Motor neuron (in vitro differentiated cells): ENCODE measurements at regions not wholly inside any gene's neighbourhood (a gene's known extent, or its start where the extent isn't known, plus 50 kb on each side); places are given as distances from the start of the nearest gene placed in this dataset.

Experiments
- ATAC-seq, 8 experiments: fragments of 200-7000 bp; cut with Tn5 transposase; replicated peaks in 6 of 8; 2 replicates each; pipeline ENCODE4 v1.8.0; 2021; ENCODE audit warnings: mild to moderate bottlenecking in 8 of 8, moderate library complexity in 8 of 8
- H3K27ac ChIP-seq, 2 donors: fragments of 250-450 bp; sonication (Bioruptor Pico); 2 replicates each; pipeline ENCODE4 v1.9.0; 2021; ENCODE audit warnings: antibody characterized with exemption in 2 of 2, mild to moderate bottlenecking in 2 of 2, moderate library complexity in 1 of 2
- H3K4me1 ChIP-seq, 2 donors: fragments of 250-450 bp; sonication (Bioruptor Pico); replicated peaks in 1 of 2; 2 replicates each; pipeline ENCODE4 v1.6.1; 2021; ENCODE audit warnings: antibody characterized with exemption in 2 of 2, mild to moderate bottlenecking in 2 of 2, moderate library complexity in 1 of 2
- H3K4me3 ChIP-seq, 5 donors: fragments of 250-450 bp; sonication (Bioruptor Pico); 2 replicates each; pipeline ENCODE4 v1.9.0; 2021; ENCODE audit warnings: antibody characterized with exemption in 5 of 5, mild to moderate bottlenecking in 5 of 5, moderate library complexity in 4 of 5
- WGBS, 10 experiments: fragments of 450-650 bp; shearing (Covaris generic); methylation state at CpG; one replicate each; pipeline ENCODE4 v1.0.0; 2022; 5-methylcytosine and 5-hydroxymethylcytosine counted together
- in situ Hi-C, 9 experiments: fragments of 400-800 bp; cut with MboI; loops; one replicate each; pipeline ENCODE4 v1.15.0; 2021; ENCODE audit warnings: low sequenced_read_pairs in 9 of 9, low pct_unique_long_range_greater_than_20kb in 2 of 9; ENCODE audit not compliant: unreplicated experiment in 9 of 9

DNA sequence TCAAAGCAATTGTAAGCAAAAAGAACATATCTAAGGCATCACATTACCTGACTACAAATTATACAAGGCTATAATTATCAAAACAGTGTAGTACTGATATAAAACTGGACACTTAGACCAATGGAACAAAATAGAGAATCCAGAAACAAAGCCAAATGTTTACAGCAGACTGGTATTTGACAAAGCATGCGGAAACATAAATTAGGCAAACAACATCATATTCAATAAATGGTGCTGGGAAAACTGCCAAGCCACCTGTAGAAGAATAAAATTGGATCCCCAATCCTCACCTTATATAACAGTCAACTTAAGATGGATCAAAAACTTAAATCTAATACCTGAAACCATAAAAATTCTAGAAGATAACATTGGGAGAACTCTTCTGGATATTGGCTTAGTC is 240.8 kb upstream of the POM121L12 start:
- peaks cover 0 to 9% of the 10 kb centered on the region in 2 donors for H3K4me1 ChIP-seq
- H3K4me3 ChIP-seq = no peak overlapping the region
- no peak for ATAC-seq
- 0 to 100% (median 88%) methylated on average over 1 of the region's 1 CpG for WGBS, 10 experiments
- in situ Hi-C loops = no loop called here
- H3K27ac ChIP-seq = no peak overlapping the region

DNA sequence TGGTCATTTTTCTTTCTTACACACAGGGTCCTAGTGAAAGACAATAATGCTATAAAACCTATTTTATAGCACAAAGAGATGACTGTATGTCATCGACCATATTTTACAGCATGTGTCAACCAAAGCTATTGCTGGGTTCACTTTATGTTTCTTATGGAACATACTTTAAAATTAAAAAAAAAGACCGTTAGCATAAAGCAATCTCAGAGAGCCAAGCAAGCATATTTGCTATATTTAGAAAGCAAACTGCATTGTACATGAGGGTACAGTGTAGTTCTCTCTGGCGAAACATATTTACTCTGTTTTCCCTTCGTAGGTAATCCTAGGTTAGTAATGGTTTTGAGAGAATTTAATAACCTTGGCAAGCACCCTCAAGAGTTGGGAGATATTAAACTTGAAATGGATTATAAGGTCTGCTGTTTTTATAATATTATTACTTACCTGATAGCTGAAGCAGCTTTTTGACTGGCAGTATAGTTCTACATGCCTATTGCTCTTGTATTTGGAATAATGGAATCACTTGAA is 244.2 kb upstream of the POM121L12 start:
- Histone ChIP-seq H3K27ac (no peak overlapping the region), H3K4me3 (no peak overlapping the region), H3K4me1 (peaks cover 6 to 12% of the 10 kb centered on the region in 2 donors)
- peak in 4 of 8 experiments; percentile 39 to 78 (median 56) for ATAC-seq
- 0 to 89% (median 52%) methylated on average over 2 to 4 of the region's 4 CpGs for WGBS, 10 experiments
- in situ Hi-C loops = no loop called here

DNA sequence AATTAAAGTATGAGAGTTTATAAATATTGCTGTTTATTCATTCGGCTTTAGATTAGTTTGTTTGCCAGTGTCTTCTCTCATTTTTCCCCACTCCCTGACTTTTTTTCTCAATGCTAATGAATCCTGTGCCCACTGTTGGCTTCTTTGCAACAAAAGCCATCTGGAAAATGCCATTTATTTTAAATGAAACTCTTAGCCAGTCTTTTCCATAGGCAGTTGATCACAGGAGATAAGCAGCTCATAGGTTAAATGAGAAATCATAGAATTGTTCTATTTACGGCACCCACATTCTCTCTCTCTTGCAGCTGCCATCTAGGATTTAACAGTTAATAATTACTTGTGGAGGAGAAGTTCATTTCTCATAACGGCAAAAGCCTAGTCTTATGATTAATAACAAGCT is 249.3 kb upstream of the POM121L12 start:
- peaks cover 6 to 10% of the 10 kb centered on the region in 2 donors for H3K4me1 ChIP-seq
- WGBS, 10 experiments = 0 to 88% (median 65%) methylated on average over 2 to 3 of the region's 3 CpGs
- no peak overlapping the region for H3K27ac ChIP-seq
- H3K4me3 ChIP-seq = no peak overlapping the region
- ATAC-seq = peak in 1 of 8 experiments; percentile 33
- in situ Hi-C loops = no loop called here

DNA sequence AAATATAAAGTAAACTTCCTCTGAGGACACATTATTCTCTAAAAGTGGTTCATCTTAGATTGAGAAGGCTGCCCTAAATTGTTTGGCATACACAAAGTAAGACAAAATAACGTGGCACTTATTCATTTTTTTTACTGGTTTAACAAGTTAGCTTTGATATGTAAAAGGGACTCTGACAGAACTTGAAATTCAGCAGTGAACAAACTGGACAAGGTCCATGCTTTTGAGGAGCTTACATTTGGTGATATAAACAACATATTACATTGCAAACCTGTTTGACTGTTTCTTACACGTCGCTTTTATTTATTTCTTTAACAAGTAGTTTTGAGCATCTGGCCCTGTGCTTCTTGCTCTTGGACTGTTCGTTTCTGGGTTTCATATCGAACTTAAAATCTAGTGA is 253.1 kb upstream of the POM121L12 start:
- Histone ChIP-seq H3K4me3 (no peak overlapping the region), H3K27ac (no peak overlapping the region), H3K4me1 (peaks cover 0 to 6% of the 10 kb centered on the region in 2 donors)
- in situ Hi-C loops = no loop called here
- whole genome bisulfite sequencing, 10 experiments = 2 to 93% (median 79%) methylated on average over 3 to 5 of the region's 5 CpGs
- no peak for ATAC-seq

DNA sequence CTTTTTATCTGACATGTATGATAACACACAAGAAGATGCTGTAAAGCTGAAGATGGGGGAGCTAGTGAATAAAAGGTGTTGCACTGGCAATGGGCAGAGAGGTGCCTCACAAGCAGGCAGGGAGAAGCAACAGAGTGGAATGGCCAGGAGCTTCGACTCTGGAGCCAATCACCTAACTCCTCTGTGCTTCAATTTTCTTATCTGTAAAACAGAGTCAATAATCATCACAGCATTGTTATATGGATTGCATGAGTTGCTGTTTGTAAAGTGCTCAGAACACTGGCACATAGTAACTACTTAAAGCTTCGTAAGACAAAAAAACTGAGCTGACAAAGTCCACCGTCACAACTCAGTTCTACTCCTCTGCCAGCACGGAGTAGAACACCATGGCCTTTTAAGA is 254.2 kb upstream of the POM121L12 start:
- H3K4me3 ChIP-seq = no peak overlapping the region
- no peak for ATAC-seq
- WGBS, 10 experiments = 0 to 100% (median 89%) methylated on average over 1 to 4 of the region's 4 CpGs; no CpG with 5 or more reads in 1 of the 10 experiments
- peaks cover 0 to 3% of the 10 kb centered on the region in 2 donors for H3K4me1 ChIP-seq
- no peak overlapping the region for H3K27ac ChIP-seq
- in situ Hi-C loops = no loop called here

DNA sequence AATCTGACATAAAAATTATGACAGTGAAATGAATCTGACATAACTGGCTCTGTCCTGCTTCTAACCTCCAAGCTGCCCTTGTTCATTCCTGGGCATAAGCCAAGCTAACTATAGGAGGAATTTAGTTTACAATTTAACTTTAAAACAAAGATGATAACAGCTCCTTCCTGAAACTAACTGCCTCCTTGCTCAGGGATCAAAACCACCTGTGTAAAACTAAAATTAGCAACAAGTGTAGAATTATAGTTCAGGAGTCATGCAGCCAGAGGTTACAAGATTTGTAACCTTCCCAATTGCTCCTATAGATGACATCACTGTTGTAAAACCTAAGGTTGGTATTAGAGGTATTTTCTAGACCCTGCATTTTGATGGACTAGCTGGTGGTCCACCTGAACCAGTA is 256.4 kb upstream of the POM121L12 start:
- no peak overlapping the region for H3K27ac ChIP-seq
- in situ Hi-C loops = no loop called here
- no peaks in the 10 kb centered on the region for H3K4me1 ChIP-seq
- no peak overlapping the region for H3K4me3 ChIP-seq
- ATAC-seq = no peak

DNA sequence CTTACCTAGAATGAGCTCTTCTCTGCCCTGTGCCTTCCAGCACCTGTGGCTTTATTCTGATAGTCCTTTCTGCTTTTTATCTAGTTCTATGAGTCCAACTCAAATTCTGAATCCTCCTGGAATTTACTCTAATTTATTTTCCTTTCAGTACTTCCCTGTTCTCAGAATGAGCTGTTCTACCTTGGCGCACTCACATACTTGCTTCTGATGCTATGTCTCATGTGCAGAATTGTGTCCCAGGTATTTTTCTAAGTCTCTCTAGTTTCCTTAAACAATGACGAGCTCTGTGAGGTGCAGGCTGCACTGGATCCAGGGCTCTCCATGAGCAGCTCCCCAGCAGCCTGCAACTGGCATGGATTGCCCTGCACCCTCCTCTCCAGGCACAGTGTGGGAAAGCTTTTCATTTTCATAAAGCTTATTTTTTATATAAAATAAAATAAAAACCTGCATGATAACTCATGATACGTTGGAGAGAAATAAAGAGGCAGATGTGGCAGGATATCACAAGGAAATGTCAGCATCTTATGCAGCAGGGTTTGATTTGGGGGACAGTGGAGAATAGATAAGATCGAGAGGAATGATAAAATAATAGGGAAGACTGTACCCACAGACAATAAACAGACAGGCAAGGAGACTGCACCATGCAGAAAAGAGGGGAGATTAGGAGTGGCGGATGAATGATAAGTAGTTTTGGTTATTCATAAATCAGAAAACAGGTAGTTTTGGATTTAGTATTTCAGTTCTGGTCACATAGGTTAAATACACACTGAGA is 258.2 kb upstream of the POM121L12 start:
- H3K4me1 ChIP-seq = no peaks in the 10 kb centered on the region
- H3K4me3 ChIP-seq = no peak overlapping the region
- 2 to 100% (median 82%) methylated on average over 2 to 5 of the region's 5 CpGs for WGBS, 10 experiments
- ATAC-seq = no peak
- H3K27ac ChIP-seq = no peak overlapping the region
- in situ Hi-C loops = no loop called here

DNA sequence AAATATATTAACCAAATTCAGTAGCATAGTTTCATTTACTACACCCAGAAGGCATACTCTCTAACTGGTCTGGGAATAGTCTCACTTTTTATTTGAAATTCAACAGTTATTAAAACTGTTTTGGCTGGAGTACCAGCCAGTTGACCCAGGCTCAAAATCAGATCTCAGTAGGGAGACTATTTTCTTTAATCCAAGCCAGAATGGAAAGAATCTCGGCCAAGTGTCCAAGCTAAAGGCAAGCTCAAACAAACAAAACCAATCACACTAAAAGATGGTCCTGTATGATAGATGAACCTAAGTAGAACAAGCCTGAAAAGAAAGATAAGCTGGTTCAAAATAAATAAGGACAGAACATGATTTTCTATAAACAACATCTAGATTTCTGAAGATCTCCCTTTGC is 259.6 kb upstream of the POM121L12 start:
- WGBS, 10 experiments = 0 to 100% (median 90%) methylated on average over 1 of the region's 1 CpG; no CpG with 5 or more reads in 2 of the 10 experiments
- Histone ChIP-seq H3K27ac (no peak overlapping the region), H3K4me3 (no peak overlapping the region), H3K4me1 (no peaks in the 10 kb centered on the region)
- in situ Hi-C loops = no loop called here
- ATAC-seq = peak in 1 of 8 experiments; percentile 33

DNA sequence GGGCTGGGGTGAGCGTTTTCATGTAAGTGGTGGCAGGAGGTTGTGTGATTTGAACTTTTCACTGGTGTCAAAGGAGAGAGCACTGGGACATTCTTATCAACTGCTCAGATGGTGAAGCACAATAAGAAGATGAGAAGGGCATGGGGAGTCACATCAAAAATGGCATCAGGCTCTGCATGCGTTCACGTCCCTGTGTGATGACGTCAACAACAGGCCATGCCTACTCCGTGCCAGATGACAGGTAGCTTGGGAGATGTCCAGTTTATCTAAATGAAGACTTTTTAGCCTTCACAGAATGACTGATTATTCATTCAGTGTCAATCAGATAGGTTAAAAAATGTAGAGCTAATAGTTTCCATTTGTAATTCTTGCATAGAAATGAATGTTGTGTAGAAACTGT is 264.3 kb upstream of the POM121L12 start:
- H3K27ac ChIP-seq = no peak overlapping the region
- 0 to 100% (median 97%) methylated on average over 1 to 4 of the region's 5 CpGs; no CpG with 5 or more reads in 3 of the 10 experiments for WGBS, 10 experiments
- H3K4me1 ChIP-seq = peaks cover 0 to 2% of the 10 kb centered on the region in 2 donors
- ATAC-seq = no peak
- H3K4me3 ChIP-seq = no peak overlapping the region
- in situ Hi-C loops = no loop called here

DNA sequence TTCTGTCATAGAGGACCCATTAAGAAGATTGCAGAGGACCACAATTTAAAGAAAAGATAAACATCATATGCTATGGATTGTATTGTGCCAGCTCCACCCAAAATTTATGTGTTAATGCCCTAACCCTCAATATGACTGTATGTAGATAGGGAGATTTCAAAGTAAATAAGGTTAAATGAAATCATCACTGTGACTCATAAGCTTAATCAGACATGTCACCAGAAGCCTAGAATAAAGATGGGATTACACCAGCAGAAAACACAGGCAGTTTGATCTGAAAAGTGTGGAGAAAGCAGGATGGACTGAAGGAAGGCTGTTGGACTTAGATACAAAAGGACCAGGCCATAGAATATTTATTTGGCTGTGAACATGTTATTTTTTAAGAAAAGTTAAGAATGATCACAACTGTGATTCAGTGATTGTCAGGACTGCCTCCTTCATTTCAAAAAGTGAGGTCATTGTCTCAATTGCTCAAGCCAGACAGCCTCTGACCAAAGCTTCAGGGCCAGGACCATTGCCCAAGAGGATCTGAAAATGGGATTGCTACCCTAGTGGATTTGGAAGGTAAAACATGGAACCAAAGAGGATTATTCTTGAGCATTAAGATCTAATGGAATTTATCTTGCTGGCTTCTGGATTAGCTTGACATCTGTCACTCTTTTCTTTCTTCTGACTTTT is 270.8 kb upstream of the POM121L12 start:
- Histone ChIP-seq H3K27ac (no peak overlapping the region), H3K4me3 (no peak overlapping the region), H3K4me1 (peaks cover 0 to 2% of the 10 kb centered on the region in 2 donors)
- ATAC-seq = peak in 5 of 8 experiments; percentile 27 to 94 (median 79)
- in situ Hi-C loops = no loop called here

DNA sequence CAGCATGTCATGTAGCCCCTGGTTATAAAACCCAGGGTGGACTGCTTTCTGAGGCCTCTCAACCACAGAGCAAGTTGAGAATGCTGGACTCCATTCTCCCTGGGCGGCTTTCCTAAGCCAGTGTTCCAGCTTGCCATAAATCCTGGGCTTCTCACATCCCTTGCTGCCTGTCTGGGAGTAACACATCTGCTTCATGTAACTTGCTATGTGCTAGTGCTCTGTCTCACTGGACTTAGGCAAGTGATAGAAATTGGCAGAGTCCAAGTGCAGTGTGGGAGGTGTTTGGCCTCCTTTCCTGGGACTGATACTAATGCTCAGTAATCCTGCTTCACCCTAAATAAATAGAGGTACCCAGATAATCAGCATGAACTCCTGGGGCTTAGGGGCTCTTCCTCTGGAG is 277.1 kb upstream of the POM121L12 start:
- ATAC-seq = peak in 5 of 8 experiments; percentile 29 to 60 (median 53)

DNA sequence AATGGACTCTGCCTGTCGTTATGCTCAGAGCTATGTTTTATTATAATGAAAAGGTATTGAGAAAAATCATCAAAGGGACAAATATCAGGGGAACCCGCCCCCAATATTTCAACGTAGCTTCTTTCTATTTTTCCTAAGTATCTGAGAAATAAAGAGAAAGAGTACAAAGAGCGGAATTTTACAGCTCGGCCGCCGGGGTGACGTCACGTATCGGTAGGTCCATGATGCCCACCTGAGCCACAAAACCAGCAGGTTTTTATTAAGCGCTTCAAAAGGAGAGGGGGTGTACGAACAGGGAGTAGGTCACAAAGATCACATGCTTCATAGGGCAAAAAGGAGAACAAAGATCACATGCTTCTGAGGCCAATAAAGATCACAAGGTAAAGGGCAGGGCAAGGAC is 281.6 kb upstream of the POM121L12 start:
- H3K4me1 ChIP-seq = no peaks in the 10 kb centered on the region
- no peak overlapping the region for H3K4me3 ChIP-seq
- 0 to 97% (median 69%) methylated on average over 3 to 12 of the region's 12 CpGs for WGBS, 10 experiments
- ATAC-seq = no peak
- H3K27ac ChIP-seq = no peak overlapping the region
- in situ Hi-C loops = no loop called here

More for the DNA sequence above, 277.1 kb upstream of the POM121L12 start:
- Histone ChIP-seq H3K4me3 (no peak overlapping the region), H3K4me1 (no peaks in the 10 kb centered on the region), H3K27ac (no peak overlapping the region)
- in situ Hi-C loops = no loop called here
- WGBS, 10 experiments = 80% methylated on average over 1 of the region's 1 CpG; no CpG with 5 or more reads in 9 of the 10 experiments

DNA sequence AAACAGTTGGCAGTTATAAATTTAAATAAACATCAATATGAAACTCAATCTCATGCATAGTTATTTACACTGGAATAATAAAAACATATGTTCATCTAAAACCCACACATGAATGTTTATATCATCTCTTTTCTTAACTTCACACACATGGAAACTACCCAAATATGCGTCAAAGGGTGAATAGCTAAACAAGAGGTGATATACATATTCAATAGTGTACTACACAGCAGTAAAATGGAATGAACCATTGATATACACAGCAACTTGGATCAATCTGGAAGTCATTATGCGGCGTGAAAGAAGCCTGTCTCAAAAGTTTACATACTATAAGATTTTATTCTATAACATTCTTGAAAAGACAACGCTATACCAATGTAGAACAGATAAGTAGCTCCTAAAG is 282.5 kb upstream of the POM121L12 start:
- 2 to 100% (median 72%) methylated on average over 1 to 4 of the region's 4 CpGs; no CpG with 5 or more reads in 1 of the 10 experiments for WGBS, 10 experiments
- Histone ChIP-seq H3K27ac (no peak overlapping the region), H3K4me1 (no peaks in the 10 kb centered on the region), H3K4me3 (no peak overlapping the region)
- peak in 3 of 8 experiments; percentile 16 to 87 (median 39) for ATAC-seq
- in situ Hi-C loops = no loop called here
